HAP-1 (cell line): ENCODE measurements at regions not wholly inside any gene's neighbourhood (a gene's known extent, or its start where the extent isn't known, plus 50 kb on each side); places are given as distances from the start of the nearest gene placed in this dataset.
"Not testable (repeated sequence)": the region's sequence is repeated elsewhere in the genome, so short reads cannot be mapped to it uniquely, and the experiment has no call there.

ENCODE experiments used
- DNase-seq, 2 experiments: peaks; one replicate each; pipeline ENCODE4 v3.0.0-alpha.2; 2016 to 2020; ENCODE audit warnings: low spot score in 2 of 2
- H3K27me3 ChIP-seq: fragments of 250-450 bp; sonication (Bioruptor Pico); 2 replicates; pipeline ENCODE4 v1.5.1; 2020; ENCODE audit warnings: low read depth, mild to moderate bottlenecking, moderate library complexity
- H3K36me3 ChIP-seq: fragments of 250-450 bp; sonication (Bioruptor Pico); replicated peaks from 2 replicates; pipeline ENCODE4 v1.5.1; 2020; ENCODE audit warnings: mild to moderate bottlenecking
- H3K4me1 ChIP-seq: fragments of 250-450 bp; sonication (Bioruptor Pico); 2 replicates; pipeline ENCODE4 v1.5.1; 2020; ENCODE audit warnings: mild to moderate bottlenecking
- H3K4me3 ChIP-seq: fragments of 250-450 bp; sonication (Bioruptor Pico); 2 replicates; pipeline ENCODE4 v1.5.1; 2020; ENCODE audit warnings: mild to moderate bottlenecking, moderate library complexity
- H3K9me3 ChIP-seq: fragments of 250-450 bp; sonication (Bioruptor Pico); 2 replicates; pipeline ENCODE4 v1.5.1; 2020; ENCODE audit warnings: mild to moderate bottlenecking, moderate library complexity
- in situ Hi-C: fragments of 300-500 bp; cut with MboI; formaldehyde crosslinking; loops from 3 replicates; pipeline ENCODE4 v1.14.3; 2020; ENCODE audit warnings: low sequenced_read_pairs, inconsistent platforms, mixed read lengths

DNA sequence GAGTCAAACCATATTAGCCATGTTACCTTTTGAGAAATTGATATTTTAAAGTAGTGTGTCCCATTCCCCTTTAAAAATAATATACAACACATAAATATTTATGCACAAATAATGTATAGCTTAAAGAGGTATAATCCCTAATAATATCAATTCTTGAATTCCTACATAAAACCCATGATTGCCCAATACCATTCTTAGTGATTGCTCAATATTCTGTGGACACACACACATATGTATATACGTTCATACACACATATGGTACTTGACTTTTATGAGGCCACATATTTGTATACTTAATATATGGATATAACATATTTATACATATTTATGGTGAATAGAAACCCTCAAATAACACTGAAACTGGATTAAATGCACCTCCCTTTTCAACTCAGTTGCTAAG lies 367.4 kb downstream of the ZBBX start:
- no peaks in the 10 kb centered on the region for H3K27me3 ChIP-seq
- no peaks in the 10 kb centered on the region for H3K9me3 ChIP-seq
- DNase-seq = no peak
- no peak overlapping the region for H3K4me3 ChIP-seq
- no peaks in the 10 kb centered on the region; the same call in 1 of the 2 replicates for H3K4me1 ChIP-seq
- no peaks in the 10 kb centered on the region for H3K36me3 ChIP-seq
- in situ Hi-C loops = no loop called here

DNA sequence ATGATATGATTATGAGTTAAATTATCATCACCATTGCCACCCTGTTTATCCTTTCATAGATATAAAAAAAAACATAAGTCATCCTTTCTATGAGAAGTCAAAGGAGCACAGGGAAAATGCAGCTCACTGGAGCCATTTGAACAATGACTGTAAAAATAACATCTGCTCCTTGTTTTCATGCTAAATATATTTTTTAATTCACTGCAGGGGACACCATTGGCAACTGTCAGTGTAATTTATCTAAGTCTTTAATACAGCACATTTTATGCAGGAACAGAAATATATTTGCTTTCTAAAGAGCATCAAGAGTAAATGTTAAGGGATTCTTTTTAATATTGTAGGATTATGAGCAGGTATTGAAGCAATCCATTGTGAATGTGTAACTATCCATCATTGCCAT lies 371.3 kb downstream of the ZBBX start:
- H3K9me3 ChIP-seq = no peaks in the 10 kb centered on the region
- DNase-seq = no peak
- in situ Hi-C loops = no loop called here
- H3K36me3 ChIP-seq = no peaks in the 10 kb centered on the region
- H3K4me3 ChIP-seq = no peak overlapping the region
- H3K27me3 ChIP-seq = no peaks in the 10 kb centered on the region
- no peaks in the 10 kb centered on the region; the same call in 1 of the 2 replicates for H3K4me1 ChIP-seq

DNA sequence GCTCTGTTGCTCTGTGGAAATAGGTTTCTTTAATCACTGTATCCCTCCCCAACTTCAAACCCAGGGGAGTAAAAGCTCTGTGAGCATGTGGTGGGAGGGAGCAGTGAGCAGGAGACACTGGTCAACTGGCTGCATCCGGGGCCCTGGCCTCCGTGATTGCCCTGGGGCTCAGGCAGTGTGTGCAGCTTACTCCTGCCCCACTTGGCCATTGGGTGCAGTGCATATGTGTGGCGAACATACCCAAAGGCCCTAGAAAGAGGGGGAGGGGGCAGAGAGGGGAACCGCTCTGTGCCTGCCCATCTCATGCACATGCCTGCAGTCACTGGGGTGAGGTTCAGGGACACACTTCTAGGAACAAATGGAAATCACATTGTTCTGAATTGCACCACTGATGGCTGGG lies 378.7 kb downstream of the ZBBX start:
- H3K9me3 ChIP-seq = no peaks in the 10 kb centered on the region
- DNase-seq = no peak
- no peaks in the 10 kb centered on the region for H3K4me1 ChIP-seq
- H3K36me3 ChIP-seq = no peaks in the 10 kb centered on the region
- in situ Hi-C loops = no loop called here
- no peaks in the 10 kb centered on the region for H3K27me3 ChIP-seq
- no peak overlapping the region for H3K4me3 ChIP-seq

DNA sequence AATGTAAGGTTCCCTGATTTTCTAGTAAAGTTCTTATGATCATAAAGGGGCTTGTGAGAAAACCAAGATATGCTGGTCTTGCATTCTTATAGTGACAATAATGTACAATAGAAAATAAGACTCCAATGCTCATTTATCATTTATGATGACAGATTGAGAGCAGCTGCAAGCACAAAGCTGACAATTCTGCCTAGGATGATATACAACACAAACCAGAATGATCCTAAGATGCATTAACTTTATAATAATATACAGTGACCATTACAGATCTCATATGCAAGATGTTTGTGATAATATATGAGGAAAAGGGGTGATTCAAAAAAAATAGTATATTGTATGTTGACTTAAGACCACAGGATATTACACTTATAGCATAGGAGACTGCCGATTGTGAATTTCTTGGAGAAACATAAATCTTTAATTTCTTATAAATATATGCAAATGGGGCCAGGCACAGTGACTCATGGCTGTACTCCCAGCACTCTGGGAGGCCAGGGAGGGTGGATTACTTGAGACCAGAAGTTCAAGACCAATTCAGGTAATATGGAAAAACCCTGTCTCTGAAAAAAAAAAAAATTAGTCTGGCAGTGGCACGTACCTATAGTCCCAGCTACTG lies 387.0 kb downstream of the ZBBX start:
- H3K9me3 ChIP-seq = no peaks in the 10 kb centered on the region
- no peak overlapping the region for H3K4me3 ChIP-seq
- in situ Hi-C loops = no loop called here
- H3K4me1 ChIP-seq = no peaks in the 10 kb centered on the region
- DNase-seq = no peak
- H3K36me3 ChIP-seq = no peaks in the 10 kb centered on the region
- no peaks in the 10 kb centered on the region for H3K27me3 ChIP-seq

DNA sequence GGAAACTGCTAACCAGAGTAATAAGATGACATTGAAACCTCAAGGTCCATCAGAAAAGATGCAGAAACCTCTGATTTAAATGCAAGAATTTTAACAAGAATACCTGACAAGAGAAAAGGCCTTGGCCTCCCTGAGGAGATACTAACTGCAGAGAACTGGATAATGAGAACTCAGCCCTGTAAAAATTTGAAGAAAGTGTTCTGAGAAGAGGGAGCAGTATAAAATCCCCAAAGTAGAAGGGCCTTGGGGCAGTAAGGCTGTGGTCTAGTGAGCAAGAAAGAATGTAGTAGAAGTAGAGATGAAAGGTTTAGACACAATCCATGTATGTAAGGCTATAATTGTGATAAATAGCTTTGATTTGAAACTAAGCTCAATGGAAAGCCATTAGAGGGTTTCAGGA lies 394.1 kb downstream of the ZBBX start:
- peaks cover 5% of the 10 kb centered on the region for H3K4me1 ChIP-seq
- no peaks in the 10 kb centered on the region for H3K27me3 ChIP-seq
- DNase-seq = peak in 1 of 2 experiments; percentile 12
- no peak overlapping the region for H3K4me3 ChIP-seq
- H3K9me3 ChIP-seq = no peaks in the 10 kb centered on the region
- in situ Hi-C loops = no loop called here
- H3K36me3 ChIP-seq = no peaks in the 10 kb centered on the region

DNA sequence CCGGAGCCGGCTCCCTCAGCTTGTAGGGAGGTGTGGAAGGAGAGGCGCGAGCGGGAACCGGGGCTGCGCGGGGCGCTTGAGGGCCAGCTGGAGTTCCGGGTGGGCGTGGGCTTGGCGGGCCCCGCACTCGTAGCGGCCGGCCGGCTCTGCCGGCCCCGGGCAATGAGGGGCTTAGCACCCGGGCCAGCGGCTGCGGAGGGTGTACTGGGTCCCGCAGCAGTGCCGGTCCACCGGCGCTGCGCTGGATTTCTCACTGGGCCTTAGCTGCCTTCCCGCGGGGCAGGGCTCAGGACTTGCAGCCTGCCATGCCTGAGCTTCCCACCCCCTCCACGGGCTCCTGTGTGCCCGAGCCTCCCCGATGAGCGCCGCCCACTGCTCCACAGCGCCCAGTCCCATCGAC lies 404.3 kb downstream of the ZBBX start:
- DNase-seq, H3K27me3 ChIP-seq, H3K36me3 ChIP-seq, H3K9me3 ChIP-seq, H3K4me3 ChIP-seq, in situ Hi-C loops, H3K4me1 ChIP-seq: not testable (repeated sequence)

DNA sequence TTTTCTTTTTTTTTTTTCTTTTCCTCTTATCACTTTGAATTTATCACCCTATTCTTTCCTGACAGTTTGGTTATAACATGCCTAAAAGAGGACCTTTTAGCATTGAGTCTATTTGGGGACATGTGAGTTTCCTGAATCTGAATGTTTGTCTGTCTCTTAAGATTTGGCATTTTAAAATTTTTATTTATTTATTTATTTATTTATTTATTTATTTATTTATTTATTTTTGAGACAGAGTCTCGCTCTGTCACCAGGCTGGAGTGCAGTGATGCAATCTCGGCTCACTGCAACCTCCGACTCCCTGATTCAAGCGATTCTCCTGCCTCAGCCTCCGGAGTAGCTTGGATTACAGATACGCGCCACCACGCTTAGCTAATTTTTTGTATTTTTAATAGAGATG lies 412.4 kb downstream of the ZBBX start:
- H3K27me3 ChIP-seq, H3K4me3 ChIP-seq, H3K36me3 ChIP-seq, in situ Hi-C loops, H3K9me3 ChIP-seq, H3K4me1 ChIP-seq, DNase-seq: not testable (repeated sequence)

DNA sequence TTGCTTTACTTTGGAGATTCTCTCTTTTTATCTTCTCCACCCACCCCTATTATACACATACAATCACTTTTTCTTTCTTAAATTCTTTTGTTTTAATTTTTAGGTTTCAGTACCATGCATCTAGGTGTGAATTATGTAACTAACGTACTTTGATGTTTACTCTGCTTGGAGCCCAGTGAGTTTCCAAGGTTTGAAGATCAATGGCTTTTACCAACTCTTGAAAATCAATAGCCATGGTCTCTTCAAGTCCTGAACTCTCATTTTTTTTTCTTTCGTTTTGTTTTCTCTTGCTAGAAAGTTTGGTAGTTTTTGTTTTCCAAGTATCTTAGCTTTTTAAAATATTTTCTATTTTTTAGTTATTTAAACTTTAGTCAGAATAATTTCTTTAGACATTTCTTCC lies 417.2 kb downstream of the ZBBX start:
- in situ Hi-C loops = no loop called here
- no peaks in the 10 kb centered on the region for H3K36me3 ChIP-seq

DNA sequence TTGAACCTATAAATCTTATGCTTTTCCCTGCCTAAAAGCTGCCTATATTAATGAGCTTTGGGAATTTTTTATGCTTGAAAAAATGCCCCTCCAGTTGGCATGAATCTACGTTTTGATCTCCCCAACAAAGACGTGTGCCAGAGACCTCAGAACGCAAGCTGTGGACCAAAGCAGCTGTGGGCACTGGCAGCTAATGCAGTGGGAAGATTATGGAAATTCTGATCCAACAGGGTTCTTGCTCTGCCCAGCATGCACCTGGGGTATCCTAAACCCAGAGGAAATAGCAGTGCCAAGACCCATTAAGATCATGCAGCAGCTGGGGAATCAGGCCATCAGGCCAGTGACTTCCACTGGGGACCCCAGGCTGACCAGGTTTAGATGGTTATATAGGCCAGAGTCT lies 423.0 kb downstream of the ZBBX start:
- H3K9me3 ChIP-seq = no peaks in the 10 kb centered on the region
- in situ Hi-C loops = no loop called here

More for the DNA sequence above, 417.2 kb downstream of the ZBBX start:
- H3K27me3 ChIP-seq = no peaks in the 10 kb centered on the region
- no peak overlapping the region for H3K4me3 ChIP-seq
- no peaks in the 10 kb centered on the region for H3K9me3 ChIP-seq
- DNase-seq = no peak
- no peaks in the 10 kb centered on the region for H3K4me1 ChIP-seq

DNA sequence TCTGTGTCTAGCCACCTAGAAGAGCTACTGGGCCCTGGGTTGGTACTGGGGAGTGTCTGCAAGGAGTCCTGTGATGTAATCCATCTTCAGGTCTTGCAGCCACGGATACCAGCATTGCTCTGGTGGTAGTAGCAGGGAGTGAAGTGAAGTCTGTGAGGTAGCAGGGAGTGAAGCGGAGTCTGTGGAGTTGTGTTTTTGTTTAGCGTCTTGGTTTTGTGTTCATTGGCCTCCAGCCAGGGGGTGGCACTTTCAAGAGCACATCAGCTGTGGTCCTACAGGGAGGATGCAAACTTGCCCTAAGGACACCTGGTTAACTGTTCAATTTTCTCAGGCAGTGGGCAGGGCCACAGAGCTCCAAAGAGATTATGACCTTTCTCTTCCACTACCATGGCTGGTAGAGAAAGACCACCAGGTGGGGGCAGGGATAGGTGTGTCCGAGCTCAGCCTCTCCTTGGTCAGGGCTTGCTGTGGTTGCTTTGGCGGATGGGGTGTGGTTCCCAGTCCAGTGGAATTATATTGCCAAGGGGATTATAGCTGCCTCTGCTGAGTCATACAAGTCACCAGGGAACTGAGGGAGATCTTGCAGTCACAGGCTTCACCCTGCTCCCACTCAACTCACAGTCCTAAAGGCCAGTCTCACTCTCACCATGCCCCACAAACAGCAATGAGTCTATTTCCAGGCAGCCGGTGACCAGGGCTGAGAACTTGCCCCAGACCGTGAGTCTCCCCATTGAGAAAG lies 424.7 kb downstream of the ZBBX start:
- in situ Hi-C loops = no loop called here
- H3K4me3 ChIP-seq = no peak overlapping the region

More for the DNA sequence above, 423.0 kb downstream of the ZBBX start:
- no peak overlapping the region for H3K4me3 ChIP-seq
- no peaks in the 10 kb centered on the region for H3K4me1 ChIP-seq
- no peak for DNase-seq
- no peaks in the 10 kb centered on the region for H3K27me3 ChIP-seq
- no peaks in the 10 kb centered on the region for H3K36me3 ChIP-seq

DNA sequence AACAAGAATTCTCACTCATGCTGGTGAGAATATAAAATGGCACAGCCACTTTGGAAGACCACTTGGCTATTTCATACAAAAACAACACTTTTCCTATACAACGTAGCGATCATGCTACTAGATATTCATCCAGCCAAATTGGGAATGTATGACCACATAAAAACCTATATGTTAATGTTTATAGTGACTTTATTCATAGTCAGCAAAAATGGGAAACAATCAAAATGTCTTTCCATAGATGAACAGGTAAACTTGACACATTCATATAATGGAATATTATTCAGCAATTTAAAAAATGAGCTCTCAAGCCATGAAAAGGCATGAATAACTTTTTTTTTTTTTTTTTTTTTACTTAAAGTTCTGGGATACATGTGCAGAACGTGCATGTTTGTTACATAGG lies 445.2 kb downstream of the ZBBX start:
- in situ Hi-C loops = no loop called here
- DNase-seq = no peak
- H3K4me1 ChIP-seq = no peaks in the 10 kb centered on the region
- no peaks in the 10 kb centered on the region for H3K27me3 ChIP-seq
- H3K4me3 ChIP-seq = no peak overlapping the region
- H3K9me3 ChIP-seq = no peaks in the 10 kb centered on the region
- H3K36me3 ChIP-seq = no peaks in the 10 kb centered on the region

More for the DNA sequence above, 424.7 kb downstream of the ZBBX start:
- Histone ChIP-seq H3K9me3 (no peaks in the 10 kb centered on the region), H3K27me3 (no peaks in the 10 kb centered on the region), H3K36me3 (no peaks in the 10 kb centered on the region), H3K4me1 (no peaks in the 10 kb centered on the region)
- DNase-seq = no peak

DNA sequence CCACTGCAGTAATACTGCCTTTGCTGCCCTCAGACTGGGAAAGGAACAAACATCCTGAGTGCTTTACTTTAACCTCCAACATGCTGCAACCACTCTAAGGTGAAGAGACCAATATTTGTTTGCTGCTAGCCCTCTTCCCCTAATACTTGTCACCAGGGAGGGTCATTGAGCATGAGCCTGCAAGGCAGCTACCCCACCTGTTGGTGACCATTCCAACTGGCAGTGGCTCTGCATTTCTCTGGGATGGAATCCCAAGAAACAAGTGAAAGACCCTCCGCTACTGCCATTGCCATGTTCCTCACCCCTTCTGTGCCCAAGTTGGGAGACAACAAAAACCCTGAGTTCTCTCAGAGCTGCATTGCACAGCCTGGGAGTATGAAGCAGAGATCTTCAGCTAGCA lies 462.7 kb downstream of the ZBBX start:
- in situ Hi-C loops = no loop called here
- peaks cover 4% of the 10 kb centered on the region; the same call in 1 of the 2 replicates for H3K9me3 ChIP-seq
- H3K4me3 ChIP-seq = no peak overlapping the region
- H3K4me1 ChIP-seq = no peaks in the 10 kb centered on the region
- no peaks in the 10 kb centered on the region for H3K27me3 ChIP-seq
- no peak for DNase-seq
- H3K36me3 ChIP-seq = no peaks in the 10 kb centered on the region

DNA sequence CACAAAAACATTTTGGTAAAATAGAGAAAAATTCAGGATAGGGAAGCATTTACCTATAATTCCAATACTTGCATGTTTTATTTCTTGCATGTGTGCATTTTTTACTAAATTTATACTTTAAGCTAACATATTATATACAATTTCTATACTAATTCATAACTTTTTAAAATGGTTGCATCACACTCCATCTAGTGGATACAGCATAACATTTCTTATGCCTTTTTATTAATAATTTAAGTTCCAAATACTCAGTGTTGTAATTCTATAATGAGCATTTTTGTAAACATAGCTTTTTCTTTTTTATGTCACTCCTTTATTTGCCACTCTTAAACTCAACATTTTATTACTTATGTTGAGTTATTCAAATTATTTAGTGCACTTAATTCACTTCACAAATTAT lies 477.7 kb downstream of the ZBBX start:
- in situ Hi-C loops = no loop called here
- Histone ChIP-seq H3K36me3 (no peaks in the 10 kb centered on the region), H3K4me1 (no peaks in the 10 kb centered on the region), H3K4me3 (no peak overlapping the region), H3K9me3 (no peaks in the 10 kb centered on the region), H3K27me3 (no peaks in the 10 kb centered on the region)
- no peak for DNase-seq

DNA sequence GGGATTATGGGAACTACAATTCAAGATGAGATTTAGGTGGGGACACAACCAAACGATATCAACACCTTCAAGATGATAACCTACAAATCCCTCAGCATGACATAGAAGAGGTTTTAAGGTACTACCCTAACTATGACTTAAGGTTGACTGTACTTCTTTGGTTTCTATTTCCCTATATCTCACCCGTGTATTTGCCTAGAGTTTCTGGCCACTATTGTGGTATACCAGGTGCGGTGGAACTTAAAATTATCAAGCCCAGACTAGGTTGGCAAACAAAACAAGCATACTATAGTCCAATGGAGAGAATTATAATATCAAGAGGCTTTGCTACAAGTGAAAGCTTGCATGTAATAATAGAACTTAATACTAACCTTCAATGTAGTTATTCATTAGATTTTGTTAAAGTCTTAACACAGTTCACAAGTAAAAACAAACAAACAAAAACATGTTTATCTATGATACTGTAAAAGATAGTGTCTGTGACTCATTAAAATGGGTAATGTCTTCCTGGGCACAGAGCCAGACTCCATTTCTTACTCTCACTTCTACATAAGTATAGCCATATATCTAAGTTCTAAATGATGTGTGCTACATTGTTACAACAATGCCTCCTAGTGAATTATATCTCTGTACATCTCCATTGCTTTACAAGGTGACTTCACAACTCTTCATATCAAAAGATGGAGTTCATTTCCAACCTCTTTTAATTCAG lies 479.1 kb downstream of the ZBBX start:
- in situ Hi-C loops = no loop called here
- H3K4me3 ChIP-seq = no peak overlapping the region
- no peaks in the 10 kb centered on the region for H3K36me3 ChIP-seq
- DNase-seq = no peak
- no peaks in the 10 kb centered on the region for H3K9me3 ChIP-seq
- H3K4me1 ChIP-seq = no peaks in the 10 kb centered on the region
- H3K27me3 ChIP-seq = no peaks in the 10 kb centered on the region
